ENCODE measurements at regions not wholly inside any gene's neighbourhood (a gene's known extent, or its start where the extent isn't known, plus 50 kb on each side); places are given as distances from the start of the nearest gene placed in this dataset. TPM values are rescaled to one million over a fixed set of nuclear protein-coding genes. Genes with fewer than 3 reads are reported as not detected.

GRCh38 chr3:124676236-124676635 lies 54.0 kb upstream of the UMPS start:
- no peak for DNase-seq (ENCODE audit: extremely low spot score, unreplicated experiment)
- TF ChIP-seq CTCF (conservative IDR thresholded peaks at IDR 0.05) = no peak
- H3K27me3 Mint-ChIP-seq = no peaks in the 10 kb centered on the region
- no peaks in the 10 kb centered on the region for H3K4me1 Mint-ChIP-seq (ENCODE audit: unreplicated experiment)
- H3K9me3 Mint-ChIP-seq = no peaks in the 10 kb centered on the region
- H3K4me3 Mint-ChIP-seq = no peak overlapping the region
- peaks cover 33% of the 10 kb centered on the region for H3K36me3 Mint-ChIP-seq
- H3K27ac Mint-ChIP-seq = no peak overlapping the region

- Mint-ChIP-seq H3K36me3 (peaks cover 26% of the 10 kb centered on the region), H3K27me3 (no peaks in the 10 kb centered on the region), H3K4me1 (ENCODE audit: unreplicated experiment) (no peaks in the 10 kb centered on the region), H3K9me3 (no peaks in the 10 kb centered on the region), H3K27ac (no peak overlapping the region), H3K4me3 (no peak overlapping the region)
- no peak for DNase-seq (ENCODE audit: extremely low spot score, unreplicated experiment)
- no peak for TF ChIP-seq CTCF (conservative IDR thresholded peaks at IDR 0.05)
Measured at GRCh38 chr3:124679048-124679638, 51.1 kb upstream of the UMPS start.

Small RNA genes in the stretch of these regions (microRNA-seq; reads per million reads assigned to microRNA genes)
- 0.83 reads per million for gene MIR5002
- gene MIR6083 = not detected
